Left ventricle myocardium inferior (tissue), 1 donor: ENCODE measurements at regions not wholly inside any gene's neighbourhood (a gene's known extent, or its start where the extent isn't known, plus 50 kb on each side); places are given as distances from the start of the nearest gene placed in this dataset.

Source experiments
- DNase-seq: peaks from one replicate; pipeline ENCODE4 v3.0.0-alpha.2; 2020
- H3K27ac ChIP-seq: fragments of 200-600 bp; replicated peaks from 2 replicates; pipeline ENCODE4 v1.8.0; 2021
- H3K27me3 ChIP-seq: fragments of 200-600 bp; 2 replicates; pipeline ENCODE4 v1.8.0; 2021; ENCODE audit warnings: low read depth
- H3K36me3 ChIP-seq: fragments of 200-600 bp; 2 replicates; pipeline ENCODE4 v1.8.0; 2021
- H3K4me1 ChIP-seq: fragments of 200-600 bp; 2 replicates; pipeline ENCODE4 v1.8.0; 2021
- H3K4me3 ChIP-seq: fragments of 200-600 bp; 2 replicates; pipeline ENCODE4 v1.8.0; 2021; ENCODE audit warnings: mild to moderate bottlenecking, moderate library complexity
- H3K9me3 ChIP-seq: fragments of 200-600 bp; replicated peaks from 2 replicates; pipeline ENCODE4 v1.8.0; 2021
- CTCF ChIP-seq: fragments of 200-600 bp; IDR thresholded peaks from 2 replicates; pipeline ENCODE4 v1.8.0; 2021; ENCODE audit warnings: antibody characterized with exemption, mild to moderate bottlenecking, borderline replicate concordance
- intact Hi-C: fragments of 100-400 bp; cut with micrococcal nuclease; formaldehyde crosslinking; loops from one replicate; pipeline ENCODE4 v1.11.0; 2022
- donor health status: DM: no; HTN: yes; CAD: no; lungs with severe emphysema.

DNA sequence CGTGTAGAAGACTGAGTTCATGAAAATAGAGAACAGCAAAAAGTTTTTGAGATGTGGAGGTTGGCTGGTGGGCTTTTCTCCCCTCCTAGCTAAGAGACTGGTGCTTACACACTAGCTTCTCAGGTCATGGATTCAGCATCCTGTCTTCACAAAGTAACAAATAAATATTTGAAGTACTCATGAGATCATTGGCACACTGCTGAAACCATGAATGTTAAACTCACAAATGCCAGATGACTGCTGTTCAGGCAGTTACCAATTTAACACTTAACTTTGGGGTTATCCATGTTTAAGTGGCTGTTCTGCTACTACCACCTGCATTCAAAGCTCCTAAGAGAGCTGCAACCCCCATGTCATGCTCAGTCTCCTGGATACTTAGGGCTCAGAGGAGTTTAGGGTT, 119.0 kb upstream of the BET1 start:
- intact Hi-C loops, result no loop called here
- H3K27me3 ChIP-seq, result no peaks in the 10 kb centered on the region

GRCh38 chr7:94127026-94127425, 122.9 kb upstream of the BET1 start:
- H3K27ac ChIP-seq, result no peak overlapping the region
- H3K4me1 ChIP-seq, result peaks cover 11% of the 10 kb centered on the region
- no peak for DNase-seq
- intact Hi-C loops, result no loop called here
- H3K9me3 ChIP-seq, result no peaks in the 10 kb centered on the region
- no peaks in the 10 kb centered on the region for H3K36me3 ChIP-seq
- H3K27me3 ChIP-seq, result no peaks in the 10 kb centered on the region
- no peak for TF ChIP-seq CTCF
- H3K4me3 ChIP-seq, result no peak overlapping the region

More for the DNA sequence above, 119.0 kb upstream of the BET1 start:
- no peaks in the 10 kb centered on the region for H3K9me3 ChIP-seq
- TF ChIP-seq CTCF, result no peak
- no peaks in the 10 kb centered on the region for H3K36me3 ChIP-seq
- DNase-seq, result no peak
- H3K4me1 ChIP-seq, result no peaks in the 10 kb centered on the region
- H3K4me3 ChIP-seq, result no peak overlapping the region
- no peak overlapping the region for H3K27ac ChIP-seq

GRCh38 chr7:94128072-94128471, 123.9 kb upstream of the BET1 start:
- intact Hi-C loops, result no loop called here
- no peak for DNase-seq
- H3K36me3 ChIP-seq, result no peaks in the 10 kb centered on the region
- H3K9me3 ChIP-seq, result no peaks in the 10 kb centered on the region
- H3K27ac ChIP-seq, result no peak overlapping the region
- no peak overlapping the region for H3K4me3 ChIP-seq
- no peak for TF ChIP-seq CTCF
- H3K4me1 ChIP-seq, result peaks cover 11% of the 10 kb centered on the region
- no peaks in the 10 kb centered on the region for H3K27me3 ChIP-seq

GRCh38 chr7:94129443-94130140, 125.4 kb upstream of the BET1 start:
- no peak for TF ChIP-seq CTCF
- DNase-seq, result no peak

GRCh38 chr7:94130716-94131115, 126.6 kb upstream of the BET1 start:
- DNase-seq, result no peak
- H3K9me3 ChIP-seq, result no peaks in the 10 kb centered on the region
- intact Hi-C loops, result no loop called here
- H3K36me3 ChIP-seq, result no peaks in the 10 kb centered on the region
- H3K27ac ChIP-seq, result no peak overlapping the region
- H3K4me1 ChIP-seq, result peaks cover 11% of the 10 kb centered on the region
- H3K27me3 ChIP-seq, result no peaks in the 10 kb centered on the region
- no peak for TF ChIP-seq CTCF
- no peak overlapping the region for H3K4me3 ChIP-seq

More at GRCh38 chr7:94129443-94130140, 125.4 kb upstream of the BET1 start:
- Histone ChIP-seq H3K27ac (no peak overlapping the region), H3K4me1 (peaks cover 11% of the 10 kb centered on the region), H3K27me3 (no peaks in the 10 kb centered on the region), H3K36me3 (no peaks in the 10 kb centered on the region), H3K9me3 (no peaks in the 10 kb centered on the region), H3K4me3 (no peak overlapping the region)
- intact Hi-C loops, result no loop called here
